Breast epithelium (tissue), 4 donors: ENCODE measurements at regions not wholly inside any gene's neighbourhood (a gene's known extent, or its start where the extent isn't known, plus 50 kb on each side); places are given as distances from the start of the nearest gene placed in this dataset.

Source experiments
- DNase-seq, 2 donors: peaks; one replicate each; pipeline ENCODE4 v3.0.0-alpha.2; 2019; ENCODE audit warnings: low spot score in 2 of 2
- H3K27ac ChIP-seq, 2 donors: fragments of 200-600 bp; sonication (generic) in 1 of 2; one replicate each; pipeline ENCODE4 v1.5.1; 2016 to 2019; ENCODE audit warnings: mild to moderate bottlenecking in 1 of 2
- H3K27me3 ChIP-seq, 2 donors: fragments of 200-600 bp; sonication (generic) in 1 of 2; one replicate each; pipeline versions ENCODE4 v1.5.1 to v1.6.0; 2017 to 2019; ENCODE audit warnings: control low read depth in 1 of 2, mild to moderate bottlenecking in 1 of 2
- H3K36me3 ChIP-seq: fragments of 200-600 bp; one replicate; pipeline ENCODE4 v1.5.1; 2019
- H3K4me1 ChIP-seq, 2 donors: fragments of 200-600 bp; sonication (generic); one replicate each; pipeline ENCODE4 v1.5.1; 2016 to 2019; ENCODE audit warnings: control low read depth in 1 of 2
- H3K4me3 ChIP-seq, 3 donors: fragments of 200-600 bp; sonication (generic); 1 replicate in 2 of 3; 2 replicates in 1 of 3; pipeline ENCODE4 v1.5.1; 2016 to 2019; ENCODE audit warnings: mild to moderate bottlenecking in 3 of 3, moderate library complexity in 2 of 3
- H3K9me3 ChIP-seq, 2 donors: fragments of 200-600 bp; sonication (generic) in 1 of 2; one replicate each; pipeline ENCODE4 v1.5.1; 2016 to 2019; ENCODE audit warnings: control low read depth in 1 of 2
- POLR2A ChIP-seq: fragments of 450-650 bp; IDR thresholded peaks from one replicate; pipeline ENCODE4 v1.6.1; 2016; ENCODE audit warnings: antibody characterized with exemption, mild to moderate bottlenecking, moderate library complexity
- POLR2AphosphoS5 ChIP-seq, 3 donors: sonication (generic); formaldehyde crosslinking; IDR thresholded peaks; one replicate each; pipeline ENCODE4 v1.6.1; 2017; ENCODE audit warnings: antibody characterized with exemption in 3 of 3
- intact Hi-C: fragments of 100-400 bp; cut with DNase I; formaldehyde crosslinking; loops from one replicate; pipeline ENCODE4 v1.15.1; 2023; ENCODE audit warnings: low total_unique reads
- TF ChIP-seq, protein P1 (sequence below), 3 donors: fragments of 450-650 bp; IDR thresholded peaks; one replicate each; pipeline ENCODE4 v1.5.1; 2016 to 2017; ENCODE audit warnings: antibody characterized with exemption in 3 of 3, mild to moderate bottlenecking in 3 of 3, moderate library complexity in 3 of 3

DNA sequence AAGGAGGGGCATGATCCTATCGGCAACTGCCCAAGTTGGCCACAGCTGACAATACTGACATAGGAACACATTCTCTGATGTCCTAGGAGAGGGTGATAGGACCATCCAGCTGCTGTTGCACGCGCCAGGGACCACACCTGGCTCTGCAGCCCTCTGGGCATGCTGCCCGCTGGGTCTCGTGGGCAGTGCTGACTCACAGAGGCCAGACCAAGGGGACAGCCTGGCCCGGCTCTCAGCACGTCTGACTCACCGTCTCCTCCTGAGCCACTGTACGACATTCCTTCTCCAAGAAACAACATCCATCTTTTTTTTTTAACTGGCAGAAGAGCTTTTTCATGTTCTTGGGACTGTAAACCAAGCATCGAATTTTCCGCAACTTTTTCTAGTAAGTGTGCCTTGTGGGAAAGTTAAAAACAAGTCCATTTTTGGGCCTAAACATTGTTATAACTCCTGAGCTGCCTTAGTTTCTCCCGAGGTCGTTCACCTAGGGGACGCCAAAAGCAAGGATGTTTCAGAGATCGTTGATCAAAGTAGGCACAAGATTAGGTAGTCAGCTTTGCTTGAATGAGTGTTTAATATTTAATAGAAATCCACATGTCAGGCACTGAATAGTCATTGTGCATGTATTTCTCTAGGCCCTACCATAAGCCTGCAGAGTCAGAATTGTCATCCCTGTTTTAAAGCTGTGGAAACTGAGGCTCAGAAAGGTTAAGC, 100.3 kb downstream of the TTC32 start:
- intact Hi-C loops, result no loop called here
- DNase-seq, result peak; percentile 55 to 80

DNA sequence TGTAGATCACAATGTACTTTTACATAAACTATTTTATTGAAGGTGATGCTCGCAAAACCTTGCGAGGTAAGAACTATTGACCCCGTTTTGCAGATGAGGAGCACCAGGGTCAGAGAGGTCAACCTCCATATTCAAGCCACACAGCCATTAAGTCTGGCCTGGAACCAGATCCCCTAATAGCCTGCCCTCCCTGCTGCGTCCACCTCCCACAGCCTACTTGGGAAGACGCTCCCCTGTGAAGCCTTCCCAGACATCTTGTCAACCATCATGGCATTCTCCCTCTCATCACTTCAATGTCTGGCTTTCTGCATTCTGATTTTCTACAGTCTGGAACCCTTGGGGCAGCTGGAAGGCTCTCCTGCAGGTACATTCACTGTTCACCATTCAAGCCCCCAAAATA, 101.0 kb downstream of the TTC32 start:
- Histone ChIP-seq H3K27ac (no peak overlapping the region), H3K36me3 (no peaks in the 10 kb centered on the region), H3K4me3 (no peak overlapping the region), H3K4me1 (peaks cover 0 to 5% of the 10 kb centered on the region in 2 donors), H3K9me3 (no peaks in the 10 kb centered on the region), H3K27me3 (no peaks in the 10 kb centered on the region)
- no peak for DNase-seq
- TF ChIP-seq, protein P1, sequence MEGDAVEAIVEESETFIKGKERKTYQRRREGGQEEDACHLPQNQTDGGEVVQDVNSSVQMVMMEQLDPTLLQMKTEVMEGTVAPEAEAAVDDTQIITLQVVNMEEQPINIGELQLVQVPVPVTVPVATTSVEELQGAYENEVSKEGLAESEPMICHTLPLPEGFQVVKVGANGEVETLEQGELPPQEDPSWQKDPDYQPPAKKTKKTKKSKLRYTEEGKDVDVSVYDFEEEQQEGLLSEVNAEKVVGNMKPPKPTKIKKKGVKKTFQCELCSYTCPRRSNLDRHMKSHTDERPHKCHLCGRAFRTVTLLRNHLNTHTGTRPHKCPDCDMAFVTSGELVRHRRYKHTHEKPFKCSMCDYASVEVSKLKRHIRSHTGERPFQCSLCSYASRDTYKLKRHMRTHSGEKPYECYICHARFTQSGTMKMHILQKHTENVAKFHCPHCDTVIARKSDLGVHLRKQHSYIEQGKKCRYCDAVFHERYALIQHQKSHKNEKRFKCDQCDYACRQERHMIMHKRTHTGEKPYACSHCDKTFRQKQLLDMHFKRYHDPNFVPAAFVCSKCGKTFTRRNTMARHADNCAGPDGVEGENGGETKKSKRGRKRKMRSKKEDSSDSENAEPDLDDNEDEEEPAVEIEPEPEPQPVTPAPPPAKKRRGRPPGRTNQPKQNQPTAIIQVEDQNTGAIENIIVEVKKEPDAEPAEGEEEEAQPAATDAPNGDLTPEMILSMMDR (IDR thresholded peaks at IDR 0.05), result no peak
- TF ChIP-seq POLR2AphosphoS5 (IDR thresholded peaks at IDR 0.05), result no peak
- TF ChIP-seq POLR2A, result no peak
- intact Hi-C loops, result no loop called here

More for the DNA sequence above, 100.3 kb downstream of the TTC32 start:
- Histone ChIP-seq H3K36me3 (no peaks in the 10 kb centered on the region), H3K9me3 (no peaks in the 10 kb centered on the region), H3K27ac (no peak overlapping the region), H3K4me1 (peaks cover 0 to 5% of the 10 kb centered on the region in 2 donors), H3K27me3 (no peaks in the 10 kb centered on the region), H3K4me3 (no peak overlapping the region)
- no peak for TF ChIP-seq POLR2A
- peak in 1 of 3 donors; percentile 37 for TF ChIP-seq POLR2AphosphoS5 (IDR thresholded peaks at IDR 0.05)

DNA sequence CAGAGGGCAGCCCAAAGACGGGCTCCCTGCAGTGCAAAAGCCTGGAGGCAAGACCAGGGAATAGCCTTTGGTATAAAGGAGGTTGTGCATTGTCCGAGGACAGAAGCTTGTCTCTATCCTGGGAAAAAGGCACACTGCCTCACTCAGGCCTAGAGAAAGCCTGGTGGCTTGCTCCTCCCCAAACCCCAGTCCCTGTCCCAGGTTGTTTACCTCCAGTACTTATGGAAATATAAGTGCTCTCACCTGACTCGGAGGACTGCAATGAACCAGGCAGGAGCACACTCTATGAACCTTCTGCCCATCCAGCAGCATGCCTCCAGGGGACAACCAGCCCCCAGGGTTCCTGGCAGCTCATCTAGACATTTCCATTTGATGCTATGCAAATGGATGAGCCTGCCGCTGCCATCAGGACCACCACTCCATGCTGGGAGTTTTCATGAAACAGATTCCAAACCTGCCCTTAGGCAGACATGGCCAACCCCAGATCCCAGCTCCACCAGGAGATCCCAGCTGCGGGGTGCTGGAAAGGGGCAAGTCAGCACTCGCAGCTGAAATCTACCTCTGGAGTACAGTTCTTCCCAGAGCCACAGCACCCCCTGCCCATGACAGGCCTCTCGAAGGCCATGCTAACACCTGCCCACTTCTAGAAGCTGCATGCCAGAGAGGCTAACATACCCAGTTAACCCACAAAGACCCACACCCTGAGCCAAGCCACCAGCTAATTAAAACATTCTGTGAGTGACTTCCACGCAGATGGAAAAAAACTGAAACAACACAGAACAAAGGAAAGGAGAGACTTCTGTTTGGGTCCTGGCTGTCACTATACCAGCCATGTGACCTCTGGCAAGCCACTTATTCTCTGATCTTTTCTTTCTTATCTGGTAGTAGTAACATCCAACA, 101.7 kb downstream of the TTC32 start:
- H3K36me3 ChIP-seq, result no peaks in the 10 kb centered on the region
- intact Hi-C loops, result no loop called here
- H3K27me3 ChIP-seq, result no peaks in the 10 kb centered on the region
- H3K9me3 ChIP-seq, result no peaks in the 10 kb centered on the region
- no peak for DNase-seq
- H3K4me3 ChIP-seq, result no peak overlapping the region
- TF ChIP-seq, protein P1 (IDR thresholded peaks at IDR 0.05), result no peak
- TF ChIP-seq POLR2A (no peak), POLR2AphosphoS5 (IDR thresholded peaks at IDR 0.05) (no peak)
- no peak overlapping the region for H3K27ac ChIP-seq
- peaks cover 0 to 5% of the 10 kb centered on the region in 2 donors for H3K4me1 ChIP-seq

DNA sequence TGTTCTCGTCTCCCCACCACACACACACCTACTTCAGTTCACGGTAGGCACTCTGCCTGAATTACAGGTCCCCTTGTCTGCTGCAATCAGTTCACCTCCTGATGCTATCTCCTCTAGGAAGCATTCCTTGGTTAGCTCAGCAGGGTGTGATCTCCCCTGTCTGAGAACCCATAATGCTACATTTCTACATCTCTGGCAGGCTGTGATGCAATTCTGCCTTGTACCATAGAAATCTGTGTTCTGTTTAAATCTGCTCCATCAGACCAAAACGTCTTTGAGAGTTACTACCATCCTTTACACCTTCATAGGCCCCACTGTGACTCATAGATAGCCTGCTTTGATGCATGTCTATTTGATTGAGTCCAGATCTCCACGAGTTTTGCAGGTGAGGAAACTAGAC, 103.9 kb downstream of the TTC32 start:
- no peak for DNase-seq
- Histone ChIP-seq H3K36me3 (no peaks in the 10 kb centered on the region), H3K27me3 (no peaks in the 10 kb centered on the region), H3K9me3 (no peaks in the 10 kb centered on the region), H3K27ac (no peak overlapping the region), H3K4me1 (peaks cover 0 to 5% of the 10 kb centered on the region in 2 donors), H3K4me3 (no peak overlapping the region)
- intact Hi-C loops, result no loop called here
- TF ChIP-seq, protein P1 (IDR thresholded peaks at IDR 0.05), result no peak
- TF ChIP-seq POLR2A (no peak), POLR2AphosphoS5 (IDR thresholded peaks at IDR 0.05) (no peak)

DNA sequence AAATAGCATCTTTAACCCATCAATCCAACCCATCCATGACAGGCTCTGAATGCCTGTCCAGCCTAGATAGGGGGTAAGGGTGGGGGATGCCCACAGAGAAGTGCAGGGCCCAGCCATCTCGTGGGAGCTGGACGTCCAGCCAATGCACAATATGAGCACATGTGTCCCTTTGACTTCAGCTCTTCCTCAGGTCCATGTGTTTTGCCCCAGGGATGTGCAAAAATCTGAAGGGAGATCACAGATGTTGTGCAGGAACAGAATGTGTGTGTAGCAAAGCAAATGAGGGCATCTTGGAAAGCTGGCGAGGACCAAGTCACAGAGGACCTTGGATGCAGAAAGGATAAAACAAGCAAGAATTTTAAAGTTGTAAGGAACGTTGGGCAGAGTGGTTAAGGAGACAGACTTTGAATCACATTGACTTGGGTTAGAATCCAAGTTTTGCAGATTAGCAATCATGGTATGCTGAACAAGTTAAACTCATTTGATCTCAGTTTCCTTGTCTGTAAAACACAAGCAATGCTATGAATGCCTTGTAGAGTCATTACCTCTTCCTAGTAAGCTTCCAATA, 104.5 kb downstream of the TTC32 start:
- TF ChIP-seq, protein P1 (IDR thresholded peaks at IDR 0.05), result no peak
- no peak for TF ChIP-seq POLR2A
- TF ChIP-seq POLR2AphosphoS5 (IDR thresholded peaks at IDR 0.05), result no peak

More for the DNA sequence above, 104.5 kb downstream of the TTC32 start:
- DNase-seq, result no peak
- Histone ChIP-seq H3K27ac (no peak overlapping the region), H3K4me3 (no peak overlapping the region), H3K4me1 (peaks cover 0 to 2% of the 10 kb centered on the region in 2 donors), H3K27me3 (no peaks in the 10 kb centered on the region), H3K9me3 (no peaks in the 10 kb centered on the region), H3K36me3 (no peaks in the 10 kb centered on the region)
- intact Hi-C loops, result no loop called here
